ENCODE measurements at regions not wholly inside any gene's neighbourhood (a gene's known extent, or its start where the extent isn't known, plus 50 kb on each side); places are given as distances from the start of the nearest gene placed in this dataset.

DNA sequence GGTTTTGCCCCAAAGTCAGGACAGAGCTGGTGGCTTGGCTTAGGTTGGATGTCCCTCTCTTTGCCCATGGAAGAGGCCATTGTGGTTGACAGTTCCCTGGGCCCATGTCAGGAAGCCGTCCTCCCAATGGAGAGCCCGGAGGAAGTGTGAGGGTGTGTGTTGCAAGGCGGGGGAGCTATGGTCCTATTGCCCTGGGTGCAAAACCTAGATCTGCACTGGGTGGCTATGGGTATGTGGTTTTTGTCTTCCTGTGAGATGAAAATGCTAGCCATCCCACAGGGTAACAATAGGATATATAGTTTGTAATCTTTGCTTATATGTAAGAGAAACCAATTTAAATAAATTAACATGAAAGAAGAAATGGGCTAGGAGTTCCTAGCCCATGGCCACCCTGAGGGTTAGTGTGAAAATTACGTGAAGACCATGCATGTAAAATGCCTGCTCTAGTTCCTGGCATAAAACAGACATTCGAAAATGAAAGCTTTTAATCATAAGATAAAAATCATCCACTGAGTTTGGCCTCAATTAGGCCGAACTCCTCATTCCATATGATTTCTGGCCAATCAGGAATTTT is 189.2 kb downstream of the PLPP4 start:
- DNase-seq = no peak
- Histone ChIP-seq H3K9me3 (no peaks in the 10 kb centered on the region), H3K4me3 (ENCODE audit: low read depth, low read length) (no peak overlapping the region), H3K36me3 (ENCODE audit: control insufficient read depth, insufficient read depth, low read length) (no peaks in the 10 kb centered on the region), H3K27me3 (replicated peaks; ENCODE audit: control insufficient read depth, insufficient read depth, low read length) (no peaks in the 10 kb centered on the region), H3K4me1 (no peaks in the 10 kb centered on the region)
- ChIA-PET CTCF (no interaction called here), POLR2A (no interaction called here)
- intact Hi-C loops (cut with micrococcal nuclease; ENCODE audit: unreplicated experiment) = no loop called here
- no TSS peak for BruUV-seq (replicated peaks)
- Mint-ChIP-seq H3K27ac (ENCODE audit: unreplicated experiment) (no peak overlapping the region), H3K4me1 (ENCODE audit: low read depth, unreplicated experiment) (no peaks in the 10 kb centered on the region), H3K27me3 (ENCODE audit: insufficient read depth, unreplicated experiment) (peaks cover 18% of the 10 kb centered on the region), H3K4me3 (ENCODE audit: unreplicated experiment) (no peak overlapping the region), H3K36me3 (ENCODE audit: insufficient read depth, unreplicated experiment) (no peaks in the 10 kb centered on the region), H3K9me3 (ENCODE audit: unreplicated experiment) (no peaks in the 10 kb centered on the region)
- TF ChIP-seq, protein P1, sequence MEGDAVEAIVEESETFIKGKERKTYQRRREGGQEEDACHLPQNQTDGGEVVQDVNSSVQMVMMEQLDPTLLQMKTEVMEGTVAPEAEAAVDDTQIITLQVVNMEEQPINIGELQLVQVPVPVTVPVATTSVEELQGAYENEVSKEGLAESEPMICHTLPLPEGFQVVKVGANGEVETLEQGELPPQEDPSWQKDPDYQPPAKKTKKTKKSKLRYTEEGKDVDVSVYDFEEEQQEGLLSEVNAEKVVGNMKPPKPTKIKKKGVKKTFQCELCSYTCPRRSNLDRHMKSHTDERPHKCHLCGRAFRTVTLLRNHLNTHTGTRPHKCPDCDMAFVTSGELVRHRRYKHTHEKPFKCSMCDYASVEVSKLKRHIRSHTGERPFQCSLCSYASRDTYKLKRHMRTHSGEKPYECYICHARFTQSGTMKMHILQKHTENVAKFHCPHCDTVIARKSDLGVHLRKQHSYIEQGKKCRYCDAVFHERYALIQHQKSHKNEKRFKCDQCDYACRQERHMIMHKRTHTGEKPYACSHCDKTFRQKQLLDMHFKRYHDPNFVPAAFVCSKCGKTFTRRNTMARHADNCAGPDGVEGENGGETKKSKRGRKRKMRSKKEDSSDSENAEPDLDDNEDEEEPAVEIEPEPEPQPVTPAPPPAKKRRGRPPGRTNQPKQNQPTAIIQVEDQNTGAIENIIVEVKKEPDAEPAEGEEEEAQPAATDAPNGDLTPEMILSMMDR (IDR thresholded peaks at IDR 0.05; ENCODE audit: insufficient read depth in 1 of 2, low read depth in 1 of 2, low read length in 1 of 2, severe bottlenecking in 1 of 2, unreplicated experiment in 1 of 2) = no peak

DNA sequence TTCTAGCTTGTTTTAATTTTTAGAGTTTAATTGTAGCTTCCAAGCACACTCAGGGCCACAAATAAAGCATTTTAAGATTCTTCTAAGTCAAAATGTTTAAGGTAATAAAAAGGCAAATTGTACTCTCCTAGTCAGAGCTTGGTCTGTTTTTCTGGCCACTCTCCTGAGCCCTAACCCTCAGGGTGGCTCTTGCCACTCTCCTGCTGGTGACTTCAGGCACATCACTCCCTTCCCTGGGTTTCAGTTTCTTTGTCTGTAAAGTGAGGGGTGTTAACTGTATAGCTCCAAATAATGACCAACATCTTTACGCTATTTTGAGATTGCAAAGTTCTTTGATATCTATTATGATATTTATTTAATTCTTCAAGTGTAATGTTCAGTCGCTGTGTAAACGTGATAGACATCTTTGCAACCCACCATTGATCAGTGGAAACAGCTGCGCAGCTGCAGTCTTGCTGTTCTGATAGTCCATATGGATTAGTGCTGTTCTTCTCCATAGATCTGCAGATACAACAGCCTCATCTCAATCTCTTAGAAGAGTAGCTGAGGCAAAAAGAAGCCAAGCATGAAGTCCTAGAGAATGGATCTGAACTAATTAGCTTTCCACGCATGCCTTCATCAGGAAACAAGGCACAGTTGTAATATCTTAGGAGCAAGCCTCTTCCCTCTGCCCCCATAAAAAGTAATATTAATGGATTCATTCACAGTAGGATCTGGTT is 189.9 kb downstream of the PLPP4 start:
- Mint-ChIP-seq H3K4me1 (ENCODE audit: low read depth, unreplicated experiment) (no peaks in the 10 kb centered on the region), H3K9me3 (ENCODE audit: unreplicated experiment) (no peaks in the 10 kb centered on the region), H3K36me3 (ENCODE audit: insufficient read depth, unreplicated experiment) (no peaks in the 10 kb centered on the region), H3K27me3 (ENCODE audit: insufficient read depth, unreplicated experiment) (peaks cover 19% of the 10 kb centered on the region), H3K4me3 (ENCODE audit: unreplicated experiment) (no peak overlapping the region), H3K27ac (ENCODE audit: unreplicated experiment) (no peak overlapping the region)
- intact Hi-C loops (cut with micrococcal nuclease; ENCODE audit: unreplicated experiment) = no loop called here
- H3K27me3 ChIP-seq (replicated peaks; ENCODE audit: control insufficient read depth, insufficient read depth, low read length) = no peaks in the 10 kb centered on the region
- ChIA-PET POLR2A (no interaction called here), CTCF (no interaction called here)
- H3K4me1 ChIP-seq = no peaks in the 10 kb centered on the region
- H3K4me3 ChIP-seq (ENCODE audit: low read depth, low read length) = no peak overlapping the region
- H3K36me3 ChIP-seq (ENCODE audit: control insufficient read depth, insufficient read depth, low read length) = no peaks in the 10 kb centered on the region
- DNase-seq = no peak
- H3K9me3 ChIP-seq = no peaks in the 10 kb centered on the region
- BruUV-seq (replicated peaks) = no TSS peak
- TF ChIP-seq, protein P1 (IDR thresholded peaks at IDR 0.05; ENCODE audit: insufficient read depth in 1 of 2, low read depth in 1 of 2, low read length in 1 of 2, severe bottlenecking in 1 of 2, unreplicated experiment in 1 of 2) = peak in 1 of 2 experiments; percentile 33

DNA sequence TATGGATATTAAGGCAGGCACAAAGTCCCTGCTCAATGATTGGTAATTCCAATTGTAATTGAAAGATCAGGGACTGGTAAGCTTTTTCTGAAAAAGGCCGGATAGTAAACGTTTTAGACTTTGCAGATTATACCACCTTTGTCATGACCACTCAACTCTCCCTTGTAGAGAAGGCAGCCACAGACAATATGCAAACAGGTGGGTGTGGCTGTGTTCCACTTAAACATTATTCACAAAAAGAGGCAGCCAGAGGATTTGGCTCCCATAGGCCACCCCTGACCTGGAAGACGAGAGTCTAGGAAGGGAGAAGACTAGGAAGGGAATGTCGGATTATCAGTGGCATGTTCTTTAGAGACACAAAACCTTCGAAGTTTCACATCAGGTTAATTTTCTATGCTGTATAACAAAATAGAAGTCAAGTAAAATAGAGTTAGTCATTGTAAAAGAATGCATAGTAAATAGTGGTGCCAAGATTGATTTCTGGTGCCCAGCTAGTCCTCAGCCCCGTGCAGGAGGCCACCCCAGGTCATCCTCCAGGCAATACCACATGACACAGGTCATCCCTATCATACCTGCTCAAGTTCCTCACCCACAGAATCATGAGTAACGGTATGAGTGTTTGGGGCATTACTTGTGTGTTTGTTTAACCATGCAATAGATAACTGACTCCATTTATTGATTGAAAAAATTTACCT is 193.8 kb downstream of the PLPP4 start:
- Mint-ChIP-seq H3K27ac (ENCODE audit: unreplicated experiment) (no peak overlapping the region), H3K36me3 (ENCODE audit: insufficient read depth, unreplicated experiment) (no peaks in the 10 kb centered on the region), H3K4me1 (ENCODE audit: low read depth, unreplicated experiment) (no peaks in the 10 kb centered on the region), H3K27me3 (ENCODE audit: insufficient read depth, unreplicated experiment) (peaks cover 18% of the 10 kb centered on the region), H3K9me3 (ENCODE audit: unreplicated experiment) (no peaks in the 10 kb centered on the region), H3K4me3 (ENCODE audit: unreplicated experiment) (no peak overlapping the region)
- Histone ChIP-seq H3K4me3 (ENCODE audit: low read depth, low read length) (no peak overlapping the region), H3K36me3 (ENCODE audit: control insufficient read depth, insufficient read depth, low read length) (no peaks in the 10 kb centered on the region), H3K27me3 (replicated peaks; ENCODE audit: control insufficient read depth, insufficient read depth, low read length) (no peaks in the 10 kb centered on the region), H3K9me3 (no peaks in the 10 kb centered on the region), H3K4me1 (no peaks in the 10 kb centered on the region)
- CTCF ChIA-PET = no interaction called here
- POLR2A ChIA-PET = no interaction called here
- no TSS peak for BruUV-seq (replicated peaks)
- TF ChIP-seq, protein P1 (IDR thresholded peaks at IDR 0.05; ENCODE audit: insufficient read depth in 1 of 2, low read depth in 1 of 2, low read length in 1 of 2, severe bottlenecking in 1 of 2, unreplicated experiment in 1 of 2) = no peak
- no peak for DNase-seq
- intact Hi-C loops (cut with micrococcal nuclease; ENCODE audit: unreplicated experiment) = no loop called here

Measured in Caco-2 (cell line).